ENCODE measurements at regions not wholly inside any gene's neighbourhood (a gene's known extent, or its start where the extent isn't known, plus 50 kb on each side); places are given as distances from the start of the nearest gene placed in this dataset.

- TF ChIP-seq CTCF (IDR thresholded peaks at IDR 0.05) (no peak), POLR2A (IDR thresholded peaks at IDR 0.05) (no peak)
These were observed 55.4 kb upstream of the PPP1CB start for GRCh38 chr2:28696261-28696660.

Measured in uterus (tissue), 2 donors.